ENCODE measurements at regions not wholly inside any gene's neighbourhood (a gene's known extent, or its start where the extent isn't known, plus 50 kb on each side); places are given as distances from the start of the nearest gene placed in this dataset.

GRCh38 chr2:12205086-12205485 lies 458.7 kb downstream of the LPIN1 start:
- TF ChIP-seq CTCF (IDR thresholded peaks at IDR 0.05; ENCODE audit: borderline replicate concordance, extremely low read depth, low read length, poor library complexity, severe bottlenecking) (no peak), EZH2 (IDR thresholded peaks at IDR 0.05; ENCODE audit: borderline replicate concordance, low read depth, low read length, severe bottlenecking) (no peak)
